ENCODE measurements at regions not wholly inside any gene's neighbourhood (a gene's known extent, or its start where the extent isn't known, plus 50 kb on each side); places are given as distances from the start of the nearest gene placed in this dataset.

DNA sequence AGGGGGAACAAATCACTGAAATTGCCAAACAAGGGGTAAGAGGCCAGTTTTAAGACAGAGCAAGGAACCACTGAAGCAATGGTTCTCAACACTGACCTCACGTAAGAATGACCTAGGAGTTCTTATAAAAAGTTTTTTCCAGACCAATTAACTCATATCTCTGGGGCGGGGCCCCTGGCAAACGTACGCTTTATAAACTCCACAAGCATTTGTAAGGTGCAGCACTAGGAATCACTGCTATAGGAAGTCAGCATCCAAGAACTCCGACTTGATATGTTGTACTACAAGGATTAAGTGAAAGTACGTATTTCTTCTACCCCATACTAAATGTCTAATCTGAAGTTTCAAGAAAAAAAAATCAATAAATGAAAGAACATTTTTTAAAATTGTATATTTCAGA lies 269.9 kb downstream of the RCHY1 start:
- TF ChIP-seq ZNF20 (CRISPR knock-in tag; IDR thresholded peaks at IDR 0.05) = no peak
- TF ChIP-seq RFX1 (IDR thresholded peaks at IDR 0.05) = no peak
- TF ChIP-seq, protein P1, sequence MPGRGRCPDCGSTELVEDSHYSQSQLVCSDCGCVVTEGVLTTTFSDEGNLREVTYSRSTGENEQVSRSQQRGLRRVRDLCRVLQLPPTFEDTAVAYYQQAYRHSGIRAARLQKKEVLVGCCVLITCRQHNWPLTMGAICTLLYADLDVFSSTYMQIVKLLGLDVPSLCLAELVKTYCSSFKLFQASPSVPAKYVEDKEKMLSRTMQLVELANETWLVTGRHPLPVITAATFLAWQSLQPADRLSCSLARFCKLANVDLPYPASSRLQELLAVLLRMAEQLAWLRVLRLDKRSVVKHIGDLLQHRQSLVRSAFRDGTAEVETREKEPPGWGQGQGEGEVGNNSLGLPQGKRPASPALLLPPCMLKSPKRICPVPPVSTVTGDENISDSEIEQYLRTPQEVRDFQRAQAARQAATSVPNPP (CRISPR knock-in tag; IDR thresholded peaks at IDR 0.05) = no peak
- no peak for TF ChIP-seq PAX8 (CRISPR knock-in tag; IDR thresholded peaks at IDR 0.05; ENCODE audit: borderline replicate concordance)
- TF ChIP-seq, protein P2, sequence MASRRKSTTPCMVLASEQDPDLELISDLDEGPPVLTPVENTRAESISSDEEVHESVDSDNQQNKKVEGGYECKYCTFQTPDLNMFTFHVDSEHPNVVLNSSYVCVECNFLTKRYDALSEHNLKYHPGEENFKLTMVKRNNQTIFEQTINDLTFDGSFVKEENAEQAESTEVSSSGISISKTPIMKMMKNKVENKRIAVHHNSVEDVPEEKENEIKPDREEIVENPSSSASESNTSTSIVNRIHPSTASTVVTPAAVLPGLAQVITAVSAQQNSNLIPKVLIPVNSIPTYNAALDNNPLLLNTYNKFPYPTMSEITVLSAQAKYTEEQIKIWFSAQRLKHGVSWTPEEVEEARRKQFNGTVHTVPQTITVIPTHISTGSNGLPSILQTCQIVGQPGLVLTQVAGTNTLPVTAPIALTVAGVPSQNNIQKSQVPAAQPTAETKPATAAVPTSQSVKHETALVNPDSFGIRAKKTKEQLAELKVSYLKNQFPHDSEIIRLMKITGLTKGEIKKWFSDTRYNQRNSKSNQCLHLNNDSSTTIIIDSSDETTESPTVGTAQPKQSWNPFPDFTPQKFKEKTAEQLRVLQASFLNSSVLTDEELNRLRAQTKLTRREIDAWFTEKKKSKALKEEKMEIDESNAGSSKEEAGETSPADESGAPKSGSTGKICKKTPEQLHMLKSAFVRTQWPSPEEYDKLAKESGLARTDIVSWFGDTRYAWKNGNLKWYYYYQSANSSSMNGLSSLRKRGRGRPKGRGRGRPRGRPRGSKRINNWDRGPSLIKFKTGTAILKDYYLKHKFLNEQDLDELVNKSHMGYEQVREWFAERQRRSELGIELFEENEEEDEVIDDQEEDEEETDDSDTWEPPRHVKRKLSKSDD (CRISPR knock-in tag; IDR thresholded peaks at IDR 0.05; ENCODE audit: low read depth) = no peak
- no peak for TF ChIP-seq ZSCAN12 (CRISPR knock-in tag; IDR thresholded peaks at IDR 0.05)
- TF ChIP-seq, protein P3, sequence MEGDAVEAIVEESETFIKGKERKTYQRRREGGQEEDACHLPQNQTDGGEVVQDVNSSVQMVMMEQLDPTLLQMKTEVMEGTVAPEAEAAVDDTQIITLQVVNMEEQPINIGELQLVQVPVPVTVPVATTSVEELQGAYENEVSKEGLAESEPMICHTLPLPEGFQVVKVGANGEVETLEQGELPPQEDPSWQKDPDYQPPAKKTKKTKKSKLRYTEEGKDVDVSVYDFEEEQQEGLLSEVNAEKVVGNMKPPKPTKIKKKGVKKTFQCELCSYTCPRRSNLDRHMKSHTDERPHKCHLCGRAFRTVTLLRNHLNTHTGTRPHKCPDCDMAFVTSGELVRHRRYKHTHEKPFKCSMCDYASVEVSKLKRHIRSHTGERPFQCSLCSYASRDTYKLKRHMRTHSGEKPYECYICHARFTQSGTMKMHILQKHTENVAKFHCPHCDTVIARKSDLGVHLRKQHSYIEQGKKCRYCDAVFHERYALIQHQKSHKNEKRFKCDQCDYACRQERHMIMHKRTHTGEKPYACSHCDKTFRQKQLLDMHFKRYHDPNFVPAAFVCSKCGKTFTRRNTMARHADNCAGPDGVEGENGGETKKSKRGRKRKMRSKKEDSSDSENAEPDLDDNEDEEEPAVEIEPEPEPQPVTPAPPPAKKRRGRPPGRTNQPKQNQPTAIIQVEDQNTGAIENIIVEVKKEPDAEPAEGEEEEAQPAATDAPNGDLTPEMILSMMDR (CRISPR knock-in tag; IDR thresholded peaks at IDR 0.05) = no peak
- no peak for TF ChIP-seq POLR2A (IDR thresholded peaks at IDR 0.05; ENCODE audit: insufficient read depth in 1 of 2, low read depth in 2 of 2, low read length in 2 of 2)
- TF ChIP-seq RAD21 (CRISPR knock-in tag; IDR thresholded peaks at IDR 0.05) = no peak
- TF ChIP-seq SOX6 (IDR thresholded peaks at IDR 0.05) = no peak
- TF ChIP-seq SOX6 (CRISPR knock-in tag; IDR thresholded peaks at IDR 0.05) = no peak
- TF ChIP-seq XRCC5 (optimal IDR thresholded peaks at IDR 0.05; ENCODE audit: low read length) = no peak
- TF ChIP-seq POLR2AphosphoS5 (IDR thresholded peaks at IDR 0.05; ENCODE audit: low read depth, low read length) = no peak
- no peak for TF ChIP-seq ZFP1 (CRISPR knock-in tag; IDR thresholded peaks at IDR 0.05)
